ENCODE measurements at regions not wholly inside any gene's neighbourhood (a gene's known extent, or its start where the extent isn't known, plus 50 kb on each side); places are given as distances from the start of the nearest gene placed in this dataset.

DNA sequence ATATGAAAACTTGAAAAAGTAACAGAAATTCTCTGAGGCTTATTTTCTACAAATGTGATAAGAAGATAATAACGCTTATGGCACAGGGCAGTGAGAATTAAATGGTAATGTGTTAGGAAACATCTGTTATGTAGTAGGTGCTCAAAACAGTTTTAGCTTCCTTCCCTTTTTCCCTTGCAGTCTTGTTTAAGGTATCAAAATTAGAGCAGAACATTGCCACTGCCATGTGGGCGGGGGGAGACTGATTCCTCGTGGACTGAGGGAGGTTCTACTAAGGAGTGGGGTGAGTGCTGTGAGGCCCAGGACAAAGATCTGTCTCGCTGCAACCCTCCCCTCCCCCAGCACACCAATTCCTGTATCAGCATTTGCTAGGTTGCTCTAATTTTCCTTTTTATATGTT is 702.4 kb downstream of the TUSC7 start:
- no peak for DNase-seq (ENCODE audit: low read depth, low spot score)
- no peak overlapping the region for H3K27ac ChIP-seq

DNA sequence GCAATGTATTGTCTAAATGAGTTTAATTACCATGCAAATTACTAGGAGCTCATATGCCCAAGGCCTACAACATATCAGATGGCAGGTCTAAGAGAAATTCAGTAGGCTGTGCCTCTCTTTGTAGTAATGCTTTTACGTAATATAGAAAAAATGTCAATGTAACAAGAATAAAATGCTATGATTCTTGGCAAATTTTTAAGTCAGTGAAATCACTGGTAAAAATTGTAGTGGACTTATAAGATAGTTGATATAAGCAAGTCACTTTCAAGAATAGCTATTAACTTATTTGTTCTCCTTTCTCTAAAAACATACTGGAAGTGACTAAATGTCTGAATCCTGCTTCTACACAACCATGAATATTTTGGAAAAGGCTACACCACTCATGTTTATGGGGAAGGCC is 707.8 kb downstream of the TUSC7 start:
- no peak for DNase-seq (ENCODE audit: low read depth, low spot score)
- no peak overlapping the region for H3K27ac ChIP-seq

DNA sequence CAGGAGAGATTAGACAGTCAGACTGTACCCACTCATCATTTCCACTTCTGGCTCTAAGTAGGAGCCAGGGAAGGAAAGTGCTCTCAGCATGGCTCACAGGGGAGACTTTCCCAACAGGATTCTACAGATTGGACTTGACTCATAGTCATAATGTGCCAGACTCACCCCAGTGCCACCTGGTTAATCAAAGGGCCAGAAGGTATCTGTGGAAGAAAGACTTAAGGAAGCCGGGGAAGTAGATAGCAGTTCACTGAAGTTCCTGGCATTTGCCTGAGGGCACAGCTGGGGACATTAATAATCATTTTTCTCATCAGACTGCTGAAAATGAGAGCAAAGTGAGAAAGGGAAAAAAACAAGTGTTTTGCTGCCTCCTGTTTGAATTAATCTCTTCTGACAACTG is 717.5 kb downstream of the TUSC7 start:
- no peak for DNase-seq (ENCODE audit: low read depth, low spot score)
- no peak overlapping the region for H3K27ac ChIP-seq

DNA sequence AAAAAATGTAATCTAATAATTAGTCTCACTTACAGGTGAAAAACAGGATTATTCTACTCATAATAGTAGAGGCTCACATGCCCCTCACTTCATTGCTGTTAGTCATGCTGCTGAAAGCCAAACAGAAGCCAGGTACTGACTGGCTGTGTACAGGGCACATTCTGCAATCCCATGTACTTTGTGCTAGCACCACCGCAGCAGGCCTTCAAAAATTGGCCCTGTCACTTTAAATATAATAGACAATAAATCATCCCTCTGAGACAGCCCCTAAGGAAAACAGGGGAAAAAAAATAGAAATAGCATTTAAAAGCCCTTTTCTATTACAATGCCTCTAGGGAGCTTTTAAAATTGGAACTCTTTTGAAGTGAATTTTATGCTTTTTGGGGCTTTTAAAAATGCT is 723.8 kb downstream of the TUSC7 start:
- no peak for DNase-seq (ENCODE audit: low read depth, low spot score)
- no peak overlapping the region for H3K27ac ChIP-seq

DNA sequence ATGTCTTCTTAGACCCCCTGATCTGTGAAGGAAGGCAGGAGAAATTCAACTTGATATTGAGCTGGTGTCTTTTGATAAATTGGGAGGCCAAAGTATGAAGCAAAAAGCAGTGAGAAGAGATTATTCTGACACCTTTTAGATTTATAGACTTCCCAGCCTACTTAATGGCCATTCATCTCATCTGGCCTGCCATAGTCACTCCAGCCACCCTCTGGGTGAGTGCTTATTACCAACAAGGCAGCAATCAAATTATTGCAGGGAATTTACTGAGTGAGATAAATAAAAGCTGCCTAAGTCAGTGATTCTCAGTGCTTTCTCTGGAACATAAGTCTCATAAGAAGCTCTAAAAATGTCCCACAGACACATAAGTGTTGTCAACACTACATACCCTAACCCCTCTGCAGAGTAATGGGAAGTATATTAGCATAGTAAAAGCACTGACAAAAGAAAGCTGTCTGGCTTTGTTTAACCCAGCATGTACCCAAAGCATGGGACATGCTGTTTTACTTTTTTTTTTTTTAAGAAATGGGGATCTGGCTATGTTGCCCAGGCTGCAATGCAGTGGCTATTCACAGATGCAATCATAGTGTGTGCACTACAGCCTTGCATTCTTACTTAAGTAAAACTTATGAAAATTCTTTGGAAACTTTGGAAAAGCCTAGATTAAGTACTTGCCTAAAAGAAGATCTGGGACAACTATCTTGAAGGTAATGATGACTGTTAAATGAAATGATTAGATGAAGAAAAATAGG is 725.3 kb downstream of the TUSC7 start:
- H3K27ac ChIP-seq: no peak overlapping the region
- no peak for DNase-seq (ENCODE audit: low read depth, low spot score)

DNA sequence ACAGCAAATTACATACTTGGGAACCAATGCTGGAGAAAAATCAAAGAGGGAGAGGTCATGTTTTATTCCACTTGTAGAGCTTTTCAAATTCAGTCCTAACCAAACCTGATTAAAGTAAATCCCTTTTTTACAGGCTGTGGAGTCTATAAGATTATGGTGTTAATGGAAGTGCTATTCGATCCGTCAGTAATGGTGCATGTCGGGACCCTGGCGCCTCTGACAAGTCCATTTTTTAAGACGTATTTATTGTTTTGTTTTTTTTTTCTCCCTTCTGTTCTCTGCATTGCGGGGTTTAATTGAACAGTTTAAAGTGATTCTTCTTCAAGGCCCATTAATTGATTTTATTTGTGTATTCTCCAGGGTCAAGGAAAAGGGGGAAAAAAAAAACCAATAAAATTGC is 725.9 kb downstream of the TUSC7 start:
- no peak for DNase-seq (ENCODE audit: low read depth, low spot score)
- H3K27ac ChIP-seq: no peak overlapping the region

DNA sequence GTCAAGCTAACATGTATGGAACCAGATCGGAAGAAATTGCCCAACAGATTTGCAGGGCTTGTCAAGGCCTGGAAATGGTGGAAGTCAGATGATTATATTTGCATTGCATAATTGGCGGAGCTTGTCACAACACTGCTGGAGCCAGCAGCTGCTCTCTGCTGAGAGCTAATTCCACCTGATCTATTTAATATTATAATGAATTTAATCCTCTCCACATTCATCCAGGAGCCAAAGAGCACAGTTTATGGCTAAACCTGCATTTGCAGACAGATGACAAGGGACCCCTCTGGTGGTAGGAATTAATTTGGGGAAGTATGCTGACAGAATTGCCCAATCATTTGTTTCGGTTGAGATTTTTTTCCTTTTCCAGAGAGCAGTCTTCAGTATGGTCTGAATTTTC is 730.2 kb downstream of the TUSC7 start:
- no peak for DNase-seq (ENCODE audit: low read depth, low spot score)
- H3K27ac ChIP-seq: no peak overlapping the region

DNA sequence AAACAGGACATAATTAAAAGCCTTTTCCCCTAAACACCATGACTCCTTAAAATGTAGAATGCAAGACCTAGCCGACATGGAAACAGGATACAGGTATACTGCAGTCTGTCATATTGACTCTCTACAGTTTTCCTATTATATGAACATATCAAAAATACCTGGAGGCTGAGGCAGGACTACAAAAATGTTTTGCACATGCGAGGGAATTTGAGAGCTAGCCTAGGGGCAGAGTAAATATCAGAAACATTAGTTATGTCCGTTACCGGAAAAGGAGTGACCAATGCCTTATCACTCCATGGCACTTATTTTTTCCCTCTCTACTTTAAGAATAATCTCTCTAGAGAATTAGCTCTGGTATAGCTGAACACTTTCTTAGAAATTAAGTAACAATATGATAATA is 732.3 kb downstream of the TUSC7 start:
- no peak overlapping the region for H3K27ac ChIP-seq
- DNase-seq (ENCODE audit: low read depth, low spot score): no peak

DNA sequence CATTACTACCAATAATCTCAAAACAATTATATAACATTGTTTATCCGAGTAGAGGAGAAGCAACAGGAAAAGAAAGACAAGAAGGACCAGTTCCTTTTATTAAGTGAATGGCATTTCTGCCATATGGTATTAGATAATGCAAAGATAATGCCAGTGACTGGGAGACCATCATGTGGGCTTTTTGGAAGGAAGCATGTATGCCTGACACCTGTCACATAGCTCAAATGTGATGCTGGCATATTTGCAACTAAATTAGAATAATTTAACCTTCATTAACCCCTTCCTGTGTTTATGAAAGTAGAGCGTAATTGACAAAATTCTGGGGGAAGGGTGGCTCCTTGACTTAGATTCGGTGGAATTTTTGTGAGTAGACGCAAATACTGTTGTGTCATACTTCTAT is 733.0 kb downstream of the TUSC7 start:
- no peak overlapping the region for H3K27ac ChIP-seq
- no peak for DNase-seq (ENCODE audit: low read depth, low spot score)

DNA sequence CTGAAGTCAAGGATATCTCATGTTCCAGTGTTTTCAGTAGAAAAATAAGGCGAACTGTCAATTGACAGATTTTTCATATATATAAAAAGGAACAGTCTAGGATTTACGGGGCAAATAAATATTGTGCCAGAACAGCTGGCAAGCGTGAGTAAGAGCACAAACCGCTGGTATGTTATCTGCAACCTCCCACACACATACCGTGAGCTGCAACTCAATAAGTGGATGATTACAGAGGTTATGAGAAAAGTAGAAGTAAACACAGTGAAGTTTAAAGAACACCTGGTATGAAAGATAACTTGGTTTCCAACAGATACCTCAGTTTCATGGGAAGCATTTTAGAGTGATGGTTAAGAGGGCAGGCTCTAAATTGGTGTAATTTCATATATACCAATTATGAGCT is 733.4 kb downstream of the TUSC7 start:
- no peak for DNase-seq (ENCODE audit: low read depth, low spot score)
- H3K27ac ChIP-seq: no peak overlapping the region

DNA sequence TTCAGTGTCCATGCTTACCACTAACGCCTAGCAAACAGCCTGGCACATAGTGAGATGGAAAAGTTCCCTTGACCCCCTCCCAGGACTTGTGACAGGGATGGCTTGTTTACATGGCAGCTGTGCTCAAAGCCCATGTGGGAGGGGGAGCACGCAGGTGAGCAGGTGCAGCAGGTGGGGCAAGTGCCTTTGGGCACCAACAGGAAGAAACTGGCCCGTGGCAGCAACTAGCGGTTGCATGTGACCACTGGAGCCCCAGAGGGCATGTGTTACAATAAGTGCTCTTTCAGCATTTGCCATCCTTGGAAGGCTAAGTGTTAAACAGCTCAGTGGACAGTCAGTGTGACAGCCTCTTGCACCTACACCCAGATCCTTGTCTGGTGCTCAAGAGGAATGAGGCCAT is 734.6 kb downstream of the TUSC7 start:
- no peak overlapping the region for H3K27ac ChIP-seq
- DNase-seq (ENCODE audit: low read depth, low spot score): no peak

DNA sequence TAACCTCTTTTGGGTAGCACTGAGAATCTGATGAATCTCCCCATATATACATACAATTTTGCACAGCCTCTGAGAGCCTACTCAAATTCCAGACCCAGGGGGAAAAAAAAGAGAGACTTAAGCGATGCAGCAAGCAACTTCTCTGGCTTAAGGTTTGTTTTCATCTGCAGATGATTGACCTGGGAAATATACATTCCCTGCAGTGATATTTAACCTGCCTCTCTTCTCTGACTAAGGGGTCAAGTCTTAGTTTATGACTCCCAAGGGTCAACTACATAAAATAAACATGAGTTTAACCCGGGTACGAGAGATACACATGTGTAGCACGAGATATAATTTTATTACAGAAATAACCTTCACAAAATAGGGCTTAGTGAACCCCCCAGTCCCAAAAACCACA is 737.8 kb downstream of the TUSC7 start:
- no peak overlapping the region for H3K27ac ChIP-seq
- no peak for DNase-seq (ENCODE audit: low read depth, low spot score)

DNA sequence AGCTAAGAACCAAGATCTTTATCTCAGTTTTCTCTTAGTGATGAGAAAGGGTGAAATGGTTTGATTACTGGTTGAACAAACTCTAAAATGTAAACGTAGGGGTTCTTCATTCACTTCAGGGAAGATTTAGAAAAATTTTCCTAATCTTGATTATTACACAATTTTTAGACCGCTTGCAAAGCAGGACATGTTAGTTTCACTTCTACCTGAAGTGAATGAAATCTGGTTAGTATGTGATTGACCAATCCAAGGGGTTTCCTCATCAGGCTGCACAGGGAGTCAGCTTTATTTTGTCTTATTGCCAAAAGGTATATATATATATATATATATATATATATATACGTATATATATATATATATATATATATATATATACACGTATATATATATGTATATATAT is 740.4 kb downstream of the TUSC7 start:
- no peak for DNase-seq (ENCODE audit: low read depth, low spot score)
- no peak overlapping the region for H3K27ac ChIP-seq

DNA sequence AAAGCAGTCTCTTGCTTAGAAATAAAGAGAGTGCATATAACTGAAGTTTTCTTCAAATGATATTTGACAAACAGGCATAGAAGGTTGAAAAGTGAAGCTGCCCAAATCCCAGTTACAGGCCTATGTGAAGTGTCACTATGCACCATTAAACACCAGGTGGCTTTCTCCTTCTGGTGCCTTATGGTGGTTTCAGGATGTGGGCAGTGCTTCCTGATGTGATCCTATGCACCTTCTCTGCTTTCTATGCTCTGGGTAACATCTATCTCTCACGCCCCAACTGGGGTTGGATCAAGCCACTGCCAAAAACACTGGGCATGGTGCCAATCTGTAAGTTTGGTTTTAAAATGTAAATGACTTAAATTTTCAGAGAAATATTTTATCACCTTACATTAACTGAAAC is 744.7 kb downstream of the TUSC7 start:
- H3K27ac ChIP-seq: no peak overlapping the region
- no peak for DNase-seq (ENCODE audit: low read depth, low spot score)

DNA sequence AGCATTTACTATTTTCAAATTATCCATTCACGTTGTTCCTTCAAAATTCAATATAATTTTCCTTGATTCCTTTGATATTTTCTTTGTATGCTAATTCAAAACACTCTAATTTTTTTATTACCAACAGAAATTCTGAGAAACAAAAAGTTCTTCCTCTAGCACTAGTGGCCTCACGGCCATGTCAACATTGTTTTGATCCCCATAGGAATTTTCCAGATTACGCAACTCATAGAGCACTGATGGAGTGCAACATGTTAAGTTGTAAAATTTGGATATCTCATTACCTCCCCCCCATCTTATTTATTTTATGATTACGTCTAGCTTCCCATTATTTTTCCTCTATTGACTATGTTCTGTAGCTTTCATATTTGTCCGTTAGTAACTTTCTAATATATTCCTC is 745.3 kb downstream of the TUSC7 start:
- no peak for DNase-seq (ENCODE audit: low read depth, low spot score)
- H3K27ac ChIP-seq: no peak overlapping the region

DNA sequence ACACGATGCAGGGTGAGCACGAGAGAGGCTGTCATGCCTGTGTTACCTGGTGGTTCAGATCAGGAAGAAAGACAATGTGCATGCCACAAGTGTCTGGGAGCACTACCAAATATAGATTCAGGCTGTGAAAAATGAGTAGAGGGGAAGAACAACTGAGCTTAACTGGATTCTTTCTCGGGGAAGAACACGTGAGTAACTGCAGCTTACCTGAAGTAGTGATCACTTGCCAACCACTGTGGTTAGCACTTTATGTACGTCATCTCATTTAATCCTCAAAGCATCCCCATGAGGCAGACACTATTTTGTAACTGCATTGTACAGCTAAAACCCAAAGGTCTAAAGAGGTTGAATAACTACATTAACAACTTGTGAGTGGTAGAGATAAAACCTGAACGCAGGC is 746.2 kb downstream of the TUSC7 start:
- DNase-seq (ENCODE audit: low read depth, low spot score): no peak

DNA sequence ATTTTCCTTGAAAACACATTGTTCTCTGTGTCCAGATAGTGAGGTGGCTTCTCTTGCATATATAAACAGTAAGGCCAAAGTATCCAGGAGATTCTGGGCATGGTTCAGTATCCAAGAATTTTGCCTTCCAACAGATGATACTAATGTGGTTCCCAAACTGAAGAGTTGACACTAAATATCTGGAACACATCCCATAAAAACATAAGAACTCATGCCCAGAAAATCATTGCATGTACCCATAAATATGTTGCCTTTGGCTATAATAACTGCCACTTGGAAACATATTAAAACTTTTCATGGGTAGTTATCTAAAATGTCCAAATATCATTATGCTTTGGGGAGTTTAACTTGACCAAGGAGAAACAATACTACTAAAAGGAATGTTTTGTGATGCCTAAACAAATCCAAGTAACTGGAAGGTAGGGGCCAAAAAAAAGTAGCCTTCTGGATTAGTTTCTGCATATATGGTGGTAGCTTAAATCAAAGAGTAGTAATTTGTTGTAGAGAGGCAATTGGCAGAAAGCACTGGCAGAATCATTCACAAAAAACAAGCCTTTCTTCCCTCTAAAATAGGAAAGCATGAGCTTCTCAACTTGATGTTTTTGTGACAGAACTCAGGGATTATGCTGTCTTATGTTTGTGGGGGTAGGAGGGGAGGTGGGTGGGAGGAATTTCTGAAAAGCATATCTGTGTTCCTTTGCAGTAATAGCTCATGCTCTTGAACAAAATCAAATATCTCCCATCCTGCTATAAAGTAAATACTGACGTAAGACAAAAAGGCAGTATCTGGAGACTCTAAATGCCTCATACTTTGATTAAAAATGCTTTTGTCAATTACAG is 753.9 kb downstream of the TUSC7 start:
- DNase-seq (ENCODE audit: low read depth, low spot score): no peak
- H3K27ac ChIP-seq: no peak overlapping the region

More for the DNA sequence above, 746.2 kb downstream of the TUSC7 start:
- no peak overlapping the region for H3K27ac ChIP-seq

DNA sequence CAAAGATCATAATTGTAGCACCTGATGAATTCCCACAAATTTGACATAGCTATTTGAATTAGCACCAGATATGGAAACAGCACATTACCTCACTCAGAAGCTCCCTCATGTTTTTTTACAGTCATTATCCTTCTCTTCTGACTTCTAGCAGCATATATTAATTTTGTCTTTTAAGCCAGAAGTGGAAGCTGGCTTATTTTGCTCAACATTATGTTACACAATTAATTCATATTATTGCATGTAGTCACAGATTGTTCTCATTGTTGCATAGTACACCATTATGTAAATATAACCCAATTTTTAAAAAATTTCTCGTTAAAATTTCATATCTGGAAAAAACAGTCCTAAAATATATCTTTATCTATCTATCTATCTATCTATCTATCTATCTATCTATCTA is 762.3 kb downstream of the TUSC7 start:
- no peak for DNase-seq (ENCODE audit: low read depth, low spot score)
- H3K27ac ChIP-seq: no peak overlapping the region

DNA sequence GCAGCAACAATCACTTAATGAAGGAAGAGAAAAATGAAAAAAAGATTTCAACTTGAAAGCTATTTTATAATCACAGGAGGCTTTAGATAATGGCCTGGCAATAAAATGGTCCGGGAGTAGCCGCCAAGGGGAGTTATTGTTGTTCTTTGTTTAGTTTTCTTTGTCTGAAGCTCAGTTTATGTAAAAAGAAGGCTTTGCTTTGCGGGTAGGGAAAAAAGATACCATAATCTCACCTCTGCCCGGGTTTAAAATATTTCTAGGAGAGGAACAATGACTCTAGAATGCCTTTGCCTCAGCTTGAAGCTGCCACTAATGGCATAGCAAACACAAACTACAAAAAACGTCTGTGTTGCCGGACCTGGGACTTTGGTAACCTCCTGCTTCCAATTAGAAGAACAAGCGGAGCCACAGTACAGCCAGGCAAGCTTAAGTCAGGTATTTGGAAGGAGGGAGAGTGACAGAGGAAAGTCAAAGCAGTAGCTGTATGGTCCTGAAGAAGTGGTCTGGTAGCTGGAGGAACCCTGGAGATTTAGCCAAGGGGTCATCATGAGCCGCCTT is 764.5 kb downstream of the TUSC7 start:
- no peak overlapping the region for H3K27ac ChIP-seq
- DNase-seq (ENCODE audit: low read depth, low spot score): no peak

DNA sequence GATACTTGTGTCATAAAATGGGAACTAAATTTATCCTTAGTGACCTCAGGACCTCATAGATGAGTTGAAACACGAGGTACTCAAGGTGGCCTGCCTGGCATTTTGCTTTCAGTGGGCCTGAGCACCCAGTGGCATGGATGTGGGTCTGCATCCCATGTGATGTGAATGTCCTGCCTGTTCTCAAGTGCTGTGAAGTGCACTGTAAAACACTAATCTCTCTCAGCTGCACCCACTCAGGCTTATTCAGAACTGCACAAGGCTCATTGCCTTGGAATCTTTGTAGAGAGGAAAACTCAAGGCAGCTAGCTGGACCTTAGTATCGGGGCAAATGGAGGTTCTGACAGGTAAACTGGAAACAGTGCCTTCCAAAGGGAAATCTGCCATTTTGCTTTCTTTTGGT is 767.0 kb downstream of the TUSC7 start:
- DNase-seq (ENCODE audit: low read depth, low spot score): no peak
- H3K27ac ChIP-seq: no peak overlapping the region

DNA sequence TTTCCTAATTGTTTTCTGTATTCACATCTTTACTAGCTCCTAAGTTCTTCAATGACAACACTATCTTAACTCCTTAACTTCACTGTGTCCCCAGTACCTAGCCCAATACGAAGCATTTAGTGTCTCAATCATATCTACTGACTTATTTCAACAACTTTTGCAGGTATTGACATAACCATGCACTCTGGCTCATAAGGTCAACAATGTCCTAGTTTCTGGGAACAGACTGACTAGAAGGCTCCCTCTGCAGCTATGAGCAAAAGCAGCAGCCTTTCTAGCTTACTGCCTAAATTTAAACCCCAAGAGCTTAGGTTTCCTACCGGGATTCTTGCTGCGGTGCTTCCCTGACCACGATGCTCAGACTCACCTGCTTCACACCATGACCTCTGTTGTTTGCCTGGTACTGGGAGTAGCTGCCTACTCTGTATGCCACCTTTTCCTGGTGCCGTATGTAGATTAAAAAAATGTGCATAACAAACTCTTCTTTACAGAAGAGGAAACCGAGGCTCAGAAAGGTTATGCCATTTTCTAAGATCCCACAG is 767.7 kb downstream of the TUSC7 start:
- DNase-seq (ENCODE audit: low read depth, low spot score): no peak
- H3K27ac ChIP-seq: no peak overlapping the region

Measured in epithelial cell of prostate (primary cell).